MCF 10A (cell line): ENCODE measurements at regions not wholly inside any gene's neighbourhood (a gene's known extent, or its start where the extent isn't known, plus 50 kb on each side); places are given as distances from the start of the nearest gene placed in this dataset.
A peak's percentile ranks its signal among the peaks of the same experiment; 100 is the strongest.

Experiments used
- BruUV-seq: library from RNA; stranded (reverse); fragments of 400-500 nt; replicated peaks from 2 replicates; lab custom pipeline; 2021; lab: Mats Ljungman, UMichigan
- CTCF ChIA-PET: fragments of 300-600 bp; sonication (Branson Sonifier 250); formaldehyde crosslinking; extraction: SDS; loops from one replicate; lab custom pipeline; 2021; ENCODE audit warnings: antibody characterized with exemption, inconsistent platforms; lab: Yijun Ruan, JAX
- POLR2A ChIA-PET: fragments of 300-600, 350-650 bp; sonication (Branson Sonifier 250); formaldehyde crosslinking; extraction: SDS; loops from one replicate; lab custom pipeline; 2020; ENCODE audit warnings: antibody characterized with exemption, inconsistent platforms; lab: Yijun Ruan, JAX
- DNase-seq: peaks from one replicate; pipeline ENCODE4 v3.0.0-alpha.2; 2018; ENCODE audit not compliant: unreplicated experiment
- H3K27ac Mint-ChIP-seq: one replicate; pipeline ENCODE4 v1.8.0; 2022; ENCODE audit warnings: mild to moderate bottlenecking, low read depth, mixed read lengths; ENCODE audit not compliant: unreplicated experiment
- H3K27me3 Mint-ChIP-seq: one replicate; pipeline ENCODE4 v1.8.0; 2022; ENCODE audit warnings: mixed read lengths; ENCODE audit not compliant: insufficient read depth, unreplicated experiment
- H3K36me3 Mint-ChIP-seq: one replicate; pipeline ENCODE4 v1.8.0; 2022; ENCODE audit warnings: mild to moderate bottlenecking, moderate library complexity, mixed read lengths; ENCODE audit not compliant: insufficient read depth, unreplicated experiment
- H3K4me1 Mint-ChIP-seq: one replicate; pipeline ENCODE4 v1.8.0; 2022; ENCODE audit warnings: mixed read lengths; ENCODE audit not compliant: insufficient read depth, unreplicated experiment
- H3K4me3 Mint-ChIP-seq: one replicate; pipeline ENCODE4 v1.8.0; 2022; ENCODE audit warnings: mild to moderate bottlenecking, moderate library complexity, mixed read lengths; ENCODE audit not compliant: unreplicated experiment
- H3K9me3 Mint-ChIP-seq: one replicate; pipeline ENCODE4 v1.8.0; 2022; ENCODE audit warnings: mixed read lengths; ENCODE audit not compliant: unreplicated experiment
- intact Hi-C: fragments of 100-400 bp; cut with micrococcal nuclease; formaldehyde crosslinking; loops from 2 replicates; pipeline ENCODE4 v1.14.1; 2022
- TF ChIP-seq, protein P1 (sequence below): fragments of 200-600 bp; IDR thresholded peaks from one replicate; pipeline ENCODE4 v1.8.0; 2022; ENCODE audit warnings: antibody characterized with exemption, mild to moderate bottlenecking; ENCODE audit not compliant: unreplicated experiment

DNA sequence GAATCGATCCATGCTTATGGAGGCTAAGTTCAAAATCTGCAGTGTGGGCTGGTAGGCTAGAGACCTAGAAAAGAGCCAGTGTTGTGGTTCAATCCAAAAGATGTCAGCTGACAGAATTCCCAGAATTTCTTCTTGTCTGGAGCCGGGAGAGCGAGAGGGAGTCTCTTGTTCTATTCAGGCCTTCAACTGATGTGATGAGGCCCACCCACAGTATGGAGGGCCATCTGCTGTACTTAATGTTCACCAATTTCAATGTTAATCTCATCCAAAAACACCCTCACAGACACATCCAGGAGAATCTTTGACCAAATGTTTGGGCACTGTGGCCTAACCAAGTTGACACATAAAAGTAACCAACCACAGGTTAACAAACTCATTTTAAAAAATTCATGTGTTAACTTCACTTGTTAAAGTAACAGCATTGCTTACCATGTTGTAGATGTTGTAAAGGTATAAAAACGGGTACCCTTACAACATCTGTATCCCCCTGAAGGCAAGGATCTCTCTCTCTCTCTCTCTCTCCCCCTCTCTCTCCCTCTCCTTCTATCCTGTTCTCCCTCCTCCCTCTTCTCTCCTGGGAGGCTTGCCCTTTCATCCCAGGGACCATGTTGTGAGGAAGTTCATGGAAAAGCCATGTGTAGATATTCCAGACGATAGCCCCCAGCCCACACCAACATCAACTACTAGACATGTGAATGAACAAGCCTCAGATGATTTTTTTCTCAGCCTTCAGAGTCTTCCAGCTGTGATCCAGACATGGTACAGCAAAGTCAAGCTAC is 66.4 kb upstream of the CHD2 start:
- CTCF ChIA-PET: interaction anchor here (0.7 kb wide), 1 partner anchor 33 kb away, joined by 3 read pairs; no protein-coding TSS in a partner anchor
- H3K4me3 Mint-ChIP-seq: no peak overlapping the region
- TF ChIP-seq, protein P1, sequence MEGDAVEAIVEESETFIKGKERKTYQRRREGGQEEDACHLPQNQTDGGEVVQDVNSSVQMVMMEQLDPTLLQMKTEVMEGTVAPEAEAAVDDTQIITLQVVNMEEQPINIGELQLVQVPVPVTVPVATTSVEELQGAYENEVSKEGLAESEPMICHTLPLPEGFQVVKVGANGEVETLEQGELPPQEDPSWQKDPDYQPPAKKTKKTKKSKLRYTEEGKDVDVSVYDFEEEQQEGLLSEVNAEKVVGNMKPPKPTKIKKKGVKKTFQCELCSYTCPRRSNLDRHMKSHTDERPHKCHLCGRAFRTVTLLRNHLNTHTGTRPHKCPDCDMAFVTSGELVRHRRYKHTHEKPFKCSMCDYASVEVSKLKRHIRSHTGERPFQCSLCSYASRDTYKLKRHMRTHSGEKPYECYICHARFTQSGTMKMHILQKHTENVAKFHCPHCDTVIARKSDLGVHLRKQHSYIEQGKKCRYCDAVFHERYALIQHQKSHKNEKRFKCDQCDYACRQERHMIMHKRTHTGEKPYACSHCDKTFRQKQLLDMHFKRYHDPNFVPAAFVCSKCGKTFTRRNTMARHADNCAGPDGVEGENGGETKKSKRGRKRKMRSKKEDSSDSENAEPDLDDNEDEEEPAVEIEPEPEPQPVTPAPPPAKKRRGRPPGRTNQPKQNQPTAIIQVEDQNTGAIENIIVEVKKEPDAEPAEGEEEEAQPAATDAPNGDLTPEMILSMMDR: no peak
- no peak for DNase-seq
- intact Hi-C loops: no loop called here
- no TSS peak for BruUV-seq
- no peaks in the 10 kb centered on the region for H3K27me3 Mint-ChIP-seq
- H3K4me1 Mint-ChIP-seq: peaks cover 5% of the 10 kb centered on the region
- no peaks in the 10 kb centered on the region for H3K9me3 Mint-ChIP-seq
- H3K36me3 Mint-ChIP-seq: peaks cover 6% of the 10 kb centered on the region
- POLR2A ChIA-PET: interaction anchor here (0.7 to 8.7 kb wide), 12 partner anchors 12 to 70 kb away, joined by 3 to 299 read pairs (median 21); partner anchors contain the start of gene CHD2
- H3K27ac Mint-ChIP-seq: peak overlapping the region; percentile 53

GRCh38 chr15:92839696-92840095 is 60.4 kb upstream of the CHD2 start:
- no peaks in the 10 kb centered on the region for H3K9me3 Mint-ChIP-seq

GRCh38 chr15:92840149-92840548 is 60.0 kb upstream of the CHD2 start:
- Mint-ChIP-seq H3K27ac (no peak overlapping the region), H3K9me3 (no peaks in the 10 kb centered on the region), H3K27me3 (no peaks in the 10 kb centered on the region), H3K36me3 (peaks cover 5% of the 10 kb centered on the region), H3K4me1 (peaks cover 5% of the 10 kb centered on the region), H3K4me3 (no peak overlapping the region)
- no peak for DNase-seq
- TF ChIP-seq, protein P1: no peak
- intact Hi-C loops: no loop called here
- BruUV-seq: no TSS peak
- CTCF ChIA-PET: interaction anchor here (0.6 kb wide), 1 partner anchor 508 kb away, joined by 3 read pairs; no protein-coding TSS in a partner anchor
- POLR2A ChIA-PET: interaction anchor here (0.9 to 1.3 kb wide), 4 partner anchors 11 to 42 kb away, joined by 3 to 4 read pairs (median 3); no protein-coding TSS in a partner anchor

More at GRCh38 chr15:92839696-92840095, 60.4 kb upstream of the CHD2 start:
- DNase-seq: no peak
- intact Hi-C loops: no loop called here
- POLR2A ChIA-PET: interaction anchor here (0.9 to 1.3 kb wide), 4 partner anchors 10 to 43 kb away, joined by 3 to 4 read pairs (median 3); no protein-coding TSS in a partner anchor
- H3K4me1 Mint-ChIP-seq: peaks cover under 1% of the 10 kb centered on the region
- TF ChIP-seq, protein P1: no peak
- H3K27ac Mint-ChIP-seq: no peak overlapping the region
- H3K4me3 Mint-ChIP-seq: no peak overlapping the region
- no TSS peak for BruUV-seq
- H3K27me3 Mint-ChIP-seq: no peaks in the 10 kb centered on the region
- CTCF ChIA-PET: no interaction called here
- H3K36me3 Mint-ChIP-seq: peaks cover 5% of the 10 kb centered on the region

GRCh38 chr15:92843326-92843725 is 56.8 kb upstream of the CHD2 start:
- Mint-ChIP-seq H3K27ac (no peak overlapping the region), H3K4me3 (no peak overlapping the region)
- CTCF ChIA-PET: no interaction called here

More at GRCh38 chr15:92843326-92843725, 56.8 kb upstream of the CHD2 start:
- Mint-ChIP-seq H3K4me1 (peaks cover 6% of the 10 kb centered on the region), H3K27me3 (no peaks in the 10 kb centered on the region), H3K36me3 (peaks cover 5% of the 10 kb centered on the region), H3K9me3 (no peaks in the 10 kb centered on the region)
- TF ChIP-seq, protein P1: no peak
- no peak for DNase-seq
- intact Hi-C loops: no loop called here
- POLR2A ChIA-PET: interaction anchor here (1.4 kb wide), 1 partner anchor 26 kb away, joined by 4 read pairs; no protein-coding TSS in a partner anchor
- BruUV-seq: no TSS peak
